H9 (cell line): ENCODE measurements at regions not wholly inside any gene's neighbourhood (a gene's known extent, or its start where the extent isn't known, plus 50 kb on each side); places are given as distances from the start of the nearest gene placed in this dataset.

ENCODE experiments used
- DNase-seq: peaks from one replicate; pipeline ENCODE4 v3.0.0-alpha.2; 2017
- H2AFZ ChIP-seq: one replicate; pipeline ENCODE4 v1.6.1; 2013; ENCODE audit warnings: mild to moderate bottlenecking, low read length, control low read depth, moderate library complexity
- H2AK5ac ChIP-seq: 2 replicates; pipeline ENCODE4 v1.6.1; 2013; ENCODE audit warnings: low read length, control low read depth, mixed read lengths; ENCODE audit not compliant: insufficient read length
- H2BK120ac ChIP-seq: one replicate; pipeline ENCODE4 v1.6.1; 2013; ENCODE audit warnings: low read depth, mild to moderate bottlenecking, low read length, control low read depth, inconsistent platforms; ENCODE audit not compliant: poor library complexity, severe bottlenecking
- H2BK12ac ChIP-seq: 2 replicates; pipeline ENCODE4 v1.6.1; 2013; ENCODE audit warnings: low read length, control low read depth, mixed read lengths, low read depth; ENCODE audit not compliant: insufficient read length
- H2BK15ac ChIP-seq: 2 replicates; pipeline ENCODE4 v1.6.1; 2013; ENCODE audit warnings: low read depth, low read length, control low read depth
- H2BK20ac ChIP-seq: one replicate; pipeline ENCODE4 v1.6.1; 2013; ENCODE audit warnings: low read depth, mild to moderate bottlenecking, low read length, control low read depth, inconsistent platforms; ENCODE audit not compliant: poor library complexity, severe bottlenecking
- H2BK5ac ChIP-seq: 2 replicates; pipeline ENCODE4 v1.6.1; 2013; ENCODE audit warnings: low read length, control low read depth, mixed read lengths; ENCODE audit not compliant: insufficient read length
- H3K14ac ChIP-seq: 2 replicates; pipeline ENCODE4 v1.6.1; 2013; ENCODE audit warnings: low read length, control low read depth; ENCODE audit not compliant: insufficient read depth
- H3K18ac ChIP-seq: 2 replicates; pipeline ENCODE4 v1.6.1; 2013; ENCODE audit warnings: low read depth, mild to moderate bottlenecking, mixed read lengths, low read length, control low read depth; ENCODE audit not compliant: insufficient read length
- H3K23ac ChIP-seq: 2 replicates; pipeline ENCODE4 v1.6.1; 2013; ENCODE audit warnings: low read length, control low read depth, mixed read lengths, low read depth; ENCODE audit not compliant: insufficient read length
- H3K23me2 ChIP-seq: 2 replicates; pipeline ENCODE4 v1.6.1; 2013; ENCODE audit warnings: low read depth, mild to moderate bottlenecking, mixed read lengths, low read length, control low read depth; ENCODE audit not compliant: insufficient read length, poor library complexity, severe bottlenecking
- H3K27ac ChIP-seq: 2 replicates; pipeline ENCODE4 v1.5.1; 2013; ENCODE audit warnings: low read length, control low read depth, mixed read lengths, low read depth; ENCODE audit not compliant: insufficient read length
- H3K27me3 ChIP-seq: 2 replicates; pipeline ENCODE4 v1.6.1; 2013; ENCODE audit warnings: low read length, control low read depth, inconsistent platforms; ENCODE audit not compliant: insufficient read depth
- H3K4ac ChIP-seq: 2 replicates; pipeline ENCODE4 v1.6.1; 2013; ENCODE audit warnings: low read depth, mild to moderate bottlenecking, control low read depth, inconsistent platforms, low read length, moderate library complexity
- H3K4me1 ChIP-seq: 2 replicates; pipeline ENCODE4 v1.6.1; 2013; ENCODE audit warnings: low read length, control low read depth, inconsistent platforms; ENCODE audit not compliant: insufficient read depth
- H3K4me2 ChIP-seq: 2 replicates; pipeline ENCODE4 v1.6.1; 2013; ENCODE audit warnings: low read length, control low read depth, mixed read lengths; ENCODE audit not compliant: insufficient read length, insufficient read depth
- H3K56ac ChIP-seq: 2 replicates; pipeline ENCODE4 v1.6.1; 2013; ENCODE audit warnings: low read depth, mild to moderate bottlenecking, mixed read lengths, low read length, control low read depth; ENCODE audit not compliant: insufficient read length
- H3K79me1 ChIP-seq: 2 replicates; pipeline ENCODE4 v1.6.1; 2013; ENCODE audit warnings: low read depth, mild to moderate bottlenecking, moderate library complexity, low read length, control low read depth, inconsistent platforms; ENCODE audit not compliant: insufficient read depth, poor library complexity, severe bottlenecking
- H3K79me2 ChIP-seq: 2 replicates; pipeline ENCODE4 v1.6.1; 2013; ENCODE audit warnings: low read length, control low read depth, inconsistent platforms; ENCODE audit not compliant: insufficient read depth
- H3K9ac ChIP-seq: 2 replicates; pipeline ENCODE4 v1.6.1; 2013; ENCODE audit warnings: low read length, control low read depth, mixed read lengths; ENCODE audit not compliant: insufficient read length; ENCODE audit errors: extremely low read depth
- H3K9me3 ChIP-seq: one replicate; pipeline ENCODE4 v1.6.1; 2013; ENCODE audit warnings: low read depth, low read length, inconsistent platforms; ENCODE audit not compliant: control insufficient read depth
- H3T11ph ChIP-seq: one replicate; pipeline ENCODE4 v1.6.1; 2013; ENCODE audit warnings: mild to moderate bottlenecking, low read length, control low read depth, inconsistent platforms
- H4K20me1 ChIP-seq: one replicate; pipeline ENCODE4 v1.6.1; 2013; ENCODE audit not compliant: control insufficient read depth, insufficient read length, insufficient read depth
- H4K5ac ChIP-seq: 2 replicates; pipeline ENCODE4 v1.6.1; 2013; ENCODE audit warnings: low read depth, mild to moderate bottlenecking, mixed read lengths, low read length, control low read depth; ENCODE audit not compliant: insufficient read length
- H4K8ac ChIP-seq: replicated peaks from 2 replicates; pipeline ENCODE4 v1.6.1; 2013; ENCODE audit warnings: low read length, control low read depth, mixed read lengths, low read depth; ENCODE audit not compliant: insufficient read length
- H4K91ac ChIP-seq: 2 replicates; pipeline ENCODE4 v1.6.1; 2013; ENCODE audit warnings: low read depth, mild to moderate bottlenecking, moderate library complexity, mixed read lengths, low read length, control low read depth; ENCODE audit not compliant: insufficient read length
- H3K27ac Mint-ChIP-seq, 3 experiments: 2 replicates in 2 of 3; 3 replicates in 1 of 3; pipeline ENCODE4 v1.8.0; 2020 to 2021; ENCODE audit warnings: mixed read lengths in 3 of 3, mild to moderate bottlenecking in 1 of 3, moderate library complexity in 1 of 3
- H3K27me3 Mint-ChIP-seq: 2 replicates; pipeline ENCODE4 v1.8.0; 2021; ENCODE audit warnings: low read depth, mild to moderate bottlenecking, moderate library complexity, mixed read lengths
- H3K36me3 Mint-ChIP-seq, 3 experiments: 2 replicates in 2 of 3; 3 replicates in 1 of 3; pipeline ENCODE4 v1.8.0; 2020 to 2021; ENCODE audit warnings: low read depth in 3 of 3, mixed read lengths in 3 of 3; ENCODE audit not compliant: insufficient read depth in 1 of 3
- H3K4me1 Mint-ChIP-seq, 2 experiments: 2 replicates each; pipeline ENCODE4 v1.8.0; 2020; ENCODE audit warnings: mixed read lengths in 2 of 2
- H3K4me3 Mint-ChIP-seq, 2 experiments: 2 replicates in 1 of 2; 3 replicates in 1 of 2; pipeline ENCODE4 v1.8.0; 2020 to 2021; ENCODE audit warnings: mild to moderate bottlenecking in 2 of 2, mixed read lengths in 2 of 2, moderate library complexity in 1 of 2
- H3K9me3 Mint-ChIP-seq, 2 experiments: 2 replicates in 1 of 2; 3 replicates in 1 of 2; pipeline ENCODE4 v1.8.0; 2020; ENCODE audit warnings: mild to moderate bottlenecking in 2 of 2, mixed read lengths in 2 of 2, moderate library complexity in 1 of 2
- CTCF ChIP-seq: fragments of 200-600 bp; sonication (generic); conservative IDR thresholded peaks from 3 replicates; pipeline ENCODE4 v1.8.0; 2021; ENCODE audit warnings: antibody characterized with exemption, mild to moderate bottlenecking
- WGBS: extraction: QIAGEN DNeasy Blood & Tissue Kit; methylation state at CpG from one replicate; pipeline ENCODE4 v1.1.7; 2013; ENCODE audit warnings: missing lambda C conversion rate, low lambda C conversion rate, mixed read lengths; ENCODE audit not compliant: insufficient read length; ENCODE audit errors: extremely low coverage; 5-methylcytosine and 5-hydroxymethylcytosine counted together

DNA sequence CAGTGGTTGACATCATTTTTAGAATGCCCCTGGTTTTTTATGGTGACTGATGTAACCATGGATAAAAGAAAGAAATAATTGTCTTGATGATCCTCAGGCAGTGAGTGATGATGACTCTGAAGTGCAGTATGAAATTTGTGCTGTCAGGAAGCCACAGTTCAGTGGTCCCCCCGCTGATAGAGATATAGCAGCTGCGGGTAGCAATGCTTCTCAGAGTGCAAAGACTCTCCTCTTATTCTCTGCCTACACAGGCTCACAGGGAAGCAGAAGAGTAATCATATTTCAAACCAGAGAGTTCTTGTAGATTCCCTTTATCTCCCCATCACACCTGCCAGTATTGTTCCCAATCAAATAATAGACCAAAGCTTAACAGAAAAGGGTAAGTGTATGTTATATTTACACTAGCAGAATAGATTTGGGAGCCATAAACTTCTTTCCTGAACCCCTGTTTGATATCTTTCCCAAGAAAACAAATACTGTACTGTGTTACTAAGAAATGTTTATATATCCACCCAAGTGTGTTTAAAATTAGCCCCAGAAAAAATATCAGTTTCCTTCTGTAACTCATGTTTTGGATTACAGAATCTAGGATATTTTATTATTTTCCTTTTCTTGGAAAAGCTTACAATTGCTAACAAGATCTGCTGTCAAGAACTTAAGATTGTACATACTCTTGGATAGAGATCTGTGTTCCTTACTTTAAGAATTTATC is 1817.4 kb upstream of the FLRT2 start:
- TF ChIP-seq CTCF, result no peak
- no peak overlapping the region for H3T11ph ChIP-seq

More for the DNA sequence above, 1817.4 kb upstream of the FLRT2 start:
- H3K18ac ChIP-seq, result no peak overlapping the region
- H2BK20ac ChIP-seq, result no peak overlapping the region
- H3K14ac ChIP-seq, result no peak overlapping the region
- no peak overlapping the region for H3K27ac ChIP-seq
- Mint-ChIP-seq H3K27ac (no peak overlapping the region), H3K36me3 (peaks cover 0 to 10% (median 6%) of the 10 kb centered on the region in 3 experiments; a peak in 4 of 7 replicates), H3K9me3 (peaks cover 3 to 8% of the 10 kb centered on the region in 2 experiments), H3K27me3 (no peaks in the 10 kb centered on the region), H3K4me1 (no peaks in the 10 kb centered on the region), H3K4me3 (no peak overlapping the region)
- no peak overlapping the region for H2BK120ac ChIP-seq
- H4K91ac ChIP-seq, result no peak overlapping the region
- no peak overlapping the region for H3K4me2 ChIP-seq
- no peak overlapping the region for H4K5ac ChIP-seq
- no peak overlapping the region for H3K4ac ChIP-seq
- H3K23ac ChIP-seq, result no peak overlapping the region
- H2BK15ac ChIP-seq, result no peak overlapping the region
- no peak overlapping the region for H4K8ac ChIP-seq
- no peaks in the 10 kb centered on the region for H4K20me1 ChIP-seq
- no peaks in the 10 kb centered on the region for H3K27me3 ChIP-seq
- H3K23me2 ChIP-seq, result no peaks in the 10 kb centered on the region
- H3K56ac ChIP-seq, result no peak overlapping the region
- H2AFZ ChIP-seq, result no peak overlapping the region
- no peaks in the 10 kb centered on the region for H3K79me2 ChIP-seq
- no peak overlapping the region for H3K9ac ChIP-seq
- no peak for DNase-seq
- no peaks in the 10 kb centered on the region for H3K79me1 ChIP-seq
- H2BK12ac ChIP-seq, result no peak overlapping the region
- WGBS, result no CpG with 5 or more reads among the region's 2 CpGs
- no peak overlapping the region for H2AK5ac ChIP-seq
- no peaks in the 10 kb centered on the region for H3K9me3 ChIP-seq
- no peak overlapping the region for H2BK5ac ChIP-seq
- H3K4me1 ChIP-seq, result no peaks in the 10 kb centered on the region
